NCI-H1436 (cell line): ENCODE measurements at regions not wholly inside any gene's neighbourhood (a gene's known extent, or its start where the extent isn't known, plus 50 kb on each side); places are given as distances from the start of the nearest gene placed in this dataset.
"Not testable (repeated sequence)": the region's sequence is repeated elsewhere in the genome, so short reads cannot be mapped to it uniquely, and the experiment has no call there.

ENCODE experiments used
- DNase-seq: peaks from one replicate; lab custom pipeline; 2025; lab: John Stamatoyannopoulos, UW

DNA sequence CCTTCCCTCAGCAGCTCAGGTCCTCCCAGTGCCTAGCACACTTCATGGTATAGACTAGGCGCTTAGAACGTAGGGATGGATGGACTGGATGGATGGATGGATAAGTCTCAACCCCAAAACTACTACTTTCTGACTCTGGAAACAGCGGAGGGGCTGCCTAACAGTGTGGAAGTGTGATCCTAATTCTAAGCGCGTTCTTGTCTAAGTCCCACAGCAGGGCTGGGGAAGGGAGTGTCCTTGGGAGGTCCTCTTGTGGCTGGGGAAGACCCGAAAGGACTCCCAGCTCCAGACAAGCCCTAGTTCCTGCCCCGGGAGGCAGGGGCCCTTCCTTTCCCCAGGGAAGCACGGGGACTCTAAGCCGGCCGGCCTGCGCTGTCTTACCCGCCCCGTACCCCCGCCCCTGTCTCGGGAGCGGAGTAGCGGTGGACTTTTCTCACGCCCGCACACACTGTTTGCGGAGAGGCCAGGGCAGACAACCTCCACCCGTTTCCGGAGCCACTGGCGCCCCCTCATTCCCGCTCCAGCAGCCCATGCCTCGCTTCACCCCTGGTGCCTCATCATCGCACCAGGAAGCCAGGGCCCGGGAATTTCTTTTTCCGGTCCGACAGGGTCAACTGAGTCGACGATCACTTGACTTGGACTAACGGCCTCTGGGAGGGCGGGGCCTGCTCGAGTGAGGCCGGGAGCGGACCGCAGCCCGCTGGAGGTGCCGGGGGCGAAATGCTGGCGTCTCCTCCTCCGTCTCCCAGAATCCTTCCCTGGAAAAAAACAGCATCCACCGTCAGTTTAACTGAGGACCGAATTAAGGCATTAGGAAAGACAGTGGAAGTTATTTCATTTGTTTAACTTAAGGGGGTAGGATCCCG lies 133.3 kb downstream of the TBC1D2B start:
- peak; percentile 25 for DNase-seq

- DNase-seq, result no peak
These were observed 134.8 kb downstream of the TBC1D2B start for GRCh38 chr15:77942611-77943211.

DNA sequence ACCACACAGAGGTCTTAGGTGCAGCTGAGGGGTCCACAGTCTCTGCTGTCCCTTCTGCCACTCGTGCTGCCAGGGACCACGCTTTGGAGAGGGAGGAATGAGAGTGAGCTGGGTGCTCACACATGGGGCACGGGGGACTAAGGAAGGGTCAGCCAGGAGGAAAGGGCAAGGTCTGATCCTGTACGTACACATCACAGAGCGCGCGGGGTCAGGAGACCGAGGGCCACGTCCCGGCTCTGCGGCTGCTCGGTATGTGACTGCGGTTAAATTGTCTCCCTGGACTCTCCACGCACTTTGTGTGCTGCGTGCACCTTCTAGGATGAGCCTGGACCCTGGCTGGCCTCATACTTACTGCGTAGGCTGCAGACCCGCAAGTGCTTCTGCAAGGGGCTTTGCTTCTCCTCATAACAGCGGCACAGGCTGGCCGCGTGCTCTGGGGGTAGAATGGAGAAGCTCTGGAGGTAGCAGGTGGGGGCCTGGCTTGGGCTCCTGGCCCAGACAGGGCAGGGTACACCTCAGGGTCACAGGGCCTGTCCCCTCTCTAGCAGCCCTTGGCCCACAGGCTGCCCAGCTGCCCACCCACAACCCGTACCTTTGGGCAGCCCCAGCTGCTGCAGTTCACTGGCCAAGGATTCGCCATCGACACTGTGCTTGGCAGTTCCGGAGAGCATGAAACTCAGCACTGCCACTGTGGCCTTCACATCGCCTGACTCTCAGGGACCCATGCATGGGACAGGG lies 136.3 kb downstream of the TBC1D2B start:
- not testable (repeated sequence) for DNase-seq

- DNase-seq, result no peak
These were observed 137.0 kb downstream of the TBC1D2B start for GRCh38 chr15:77940381-77940947.

DNA sequence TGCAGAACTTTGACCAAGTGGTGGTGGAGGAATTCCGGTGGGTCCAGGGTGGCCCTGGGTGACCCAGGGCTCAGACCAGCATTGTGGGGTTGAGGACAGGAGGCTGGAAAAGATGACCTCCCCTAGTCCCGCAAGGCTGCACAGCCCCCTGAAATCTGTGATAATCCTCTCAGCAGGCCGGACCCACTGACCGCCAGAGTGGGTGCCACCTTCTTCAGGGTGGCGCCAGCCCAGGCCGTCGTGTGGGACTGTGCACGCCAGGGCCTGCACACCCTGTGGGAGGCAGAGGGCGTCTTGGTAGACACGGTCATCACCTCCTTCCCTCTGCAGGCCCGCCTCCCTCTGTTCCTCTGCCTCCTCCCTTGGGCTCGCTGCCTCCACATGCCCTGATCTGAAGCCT lies 137.7 kb downstream of the TBC1D2B start:
- no peak for DNase-seq

- not testable (repeated sequence) for DNase-seq
These were observed 138.5 kb downstream of the TBC1D2B start for GRCh38 chr15:77939026-77939425.

- not testable (repeated sequence) for DNase-seq
These were observed 139.0 kb downstream of the TBC1D2B start for GRCh38 chr15:77938546-77938945.

GRCh38 chr15:77936567-77936966 lies 140.9 kb downstream of the TBC1D2B start:
- not testable (repeated sequence) for DNase-seq

- DNase-seq, result not testable (repeated sequence)
These were observed 143.0 kb downstream of the TBC1D2B start for GRCh38 chr15:77934516-77934915.

- DNase-seq, result not testable (repeated sequence)
These were observed 146.6 kb downstream of the TBC1D2B start for GRCh38 chr15:77930907-77931306.

DNA sequence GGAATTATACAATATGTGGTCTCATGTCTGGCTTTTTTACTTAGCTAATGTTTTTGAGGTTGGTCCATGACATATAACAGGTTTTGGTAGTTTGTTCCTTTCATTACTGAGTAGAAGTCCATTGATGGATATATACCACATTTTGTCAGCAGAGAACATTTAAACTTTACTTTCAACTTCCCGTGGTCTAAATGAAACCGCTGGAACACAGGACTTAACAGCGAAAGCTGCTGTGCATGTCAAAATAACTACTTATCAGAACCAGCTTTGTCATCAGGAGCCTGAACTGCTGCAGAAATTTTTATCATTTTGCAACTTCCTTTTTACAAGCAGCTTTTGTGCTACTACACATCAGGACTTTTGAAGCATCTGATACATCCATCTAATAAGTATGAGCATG lies 147.0 kb downstream of the TBC1D2B start:
- not testable (repeated sequence) for DNase-seq

- DNase-seq, result not testable (repeated sequence)
These were observed 150.7 kb downstream of the TBC1D2B start for GRCh38 chr15:77926789-77927188.

DNA sequence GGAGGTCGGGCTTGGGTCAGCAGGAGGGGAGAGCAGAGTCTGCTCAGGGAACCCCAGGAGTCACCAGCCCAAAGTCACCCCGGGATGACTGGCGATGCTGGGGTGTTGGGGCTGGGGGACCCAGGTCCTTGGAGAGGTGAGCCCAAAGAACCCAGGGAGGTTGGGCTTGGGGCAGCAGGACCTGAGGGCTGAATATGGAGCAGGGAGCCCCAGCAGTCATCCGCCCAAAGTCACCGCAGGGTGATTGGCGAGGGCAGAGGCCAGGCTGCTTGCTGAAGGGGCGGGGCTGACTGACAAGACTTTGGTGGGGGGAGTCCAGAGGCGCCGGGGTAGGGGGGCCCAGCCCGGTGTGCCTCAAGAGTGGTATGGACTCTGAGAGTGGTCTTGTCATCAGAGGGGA lies 151.2 kb downstream of the TBC1D2B start:
- not testable (repeated sequence) for DNase-seq

- DNase-seq, result not testable (repeated sequence)
These were observed 152.4 kb downstream of the TBC1D2B start for GRCh38 chr15:77925101-77925500.

- DNase-seq, result no peak
These were observed 155.8 kb downstream of the TBC1D2B start for GRCh38 chr15:77921664-77922063.

DNA sequence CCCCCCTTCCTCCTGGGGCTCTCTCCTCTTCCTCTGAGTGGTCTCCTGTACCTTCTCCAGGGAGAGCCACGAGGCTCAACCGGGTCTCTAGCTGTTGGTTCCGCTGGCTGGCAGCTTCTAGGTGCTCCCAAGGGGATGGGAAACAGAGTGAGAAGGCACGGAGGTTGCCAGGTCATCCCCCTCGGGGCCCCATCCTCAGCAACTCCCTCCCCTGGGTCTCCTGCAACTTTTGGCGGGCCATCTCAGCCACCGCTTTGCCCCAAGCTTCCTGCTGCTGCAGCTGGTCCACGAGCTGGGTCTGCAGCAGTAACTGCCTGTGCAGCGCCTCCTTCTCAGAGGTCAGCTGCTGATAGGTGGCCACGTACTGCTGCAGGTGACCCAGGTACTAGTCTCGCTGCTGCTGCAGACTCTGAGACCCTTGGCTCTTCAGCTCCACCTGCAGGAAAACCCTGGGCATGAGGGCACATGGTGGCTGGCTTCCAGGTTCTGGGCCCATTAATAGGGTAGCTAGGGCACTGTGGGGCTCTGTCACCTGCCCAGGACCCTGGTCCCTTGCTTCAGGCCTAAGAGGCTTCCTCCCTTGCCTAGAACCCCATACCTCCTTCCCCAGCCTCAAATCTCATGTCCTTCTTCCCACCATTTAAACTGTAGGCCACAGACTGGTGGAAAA lies 160.4 kb downstream of the TBC1D2B start:
- DNase-seq, result not testable (repeated sequence)

DNA sequence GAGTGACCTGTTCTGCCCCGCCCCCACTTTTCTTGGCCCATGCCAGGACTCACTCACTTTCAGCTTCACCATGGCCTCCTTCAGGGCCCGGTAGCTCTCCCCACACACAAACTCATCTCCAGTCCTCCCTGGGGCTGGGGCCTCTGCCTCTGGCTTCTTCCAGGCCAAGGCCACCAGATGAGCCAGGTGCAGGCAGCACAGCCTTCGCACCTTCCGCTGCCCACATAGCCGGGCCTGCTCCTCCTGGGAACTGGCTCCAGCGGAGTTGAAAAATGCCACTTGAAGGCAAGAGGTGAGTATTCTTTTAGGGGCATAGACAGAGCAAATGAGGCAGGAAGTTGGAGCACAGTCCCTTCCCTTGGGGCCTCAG lies 161.6 kb downstream of the TBC1D2B start:
- DNase-seq, result not testable (repeated sequence)

GRCh38 chr15:77915261-77915960 lies 162.1 kb downstream of the TBC1D2B start:
- DNase-seq, result no peak

GRCh38 chr15:77914531-77914930 lies 163.0 kb downstream of the TBC1D2B start:
- DNase-seq, result not testable (repeated sequence)

GRCh38 chr15:77910030-77910911 lies 167.2 kb downstream of the TBC1D2B start:
- peak; percentile 22 for DNase-seq
